K562 (cell line): ENCODE measurements at regions not wholly inside any gene's neighbourhood (a gene's known extent, or its start where the extent isn't known, plus 50 kb on each side); places are given as distances from the start of the nearest gene placed in this dataset.
A peak's percentile ranks its signal among the peaks of the same experiment; 100 is the strongest.

Experiments
- ADNP ChIP-seq: fragments of 200-800 bp; sonication (Bioruptor generic); IDR thresholded peaks from 2 replicates; pipeline ENCODE4 v1.6.1; 2016; ENCODE audit warnings: missing genetic modification characterization, missing compliant biosample characterization
- CAMTA2 ChIP-seq: fragments of 250-450 bp; sonication (Bioruptor Pico); conservative IDR thresholded peaks from 2 replicates; pipeline ENCODE4 v1.5.1; 2022
- ELF1 ChIP-seq: fragments of 200-800 bp; sonication (Bioruptor generic); IDR thresholded peaks from 2 replicates; pipeline ENCODE4 v1.6.1; 2016; ENCODE audit warnings: missing genetic modification characterization, missing compliant biosample characterization
- KDM2B ChIP-seq: fragments of 250-450 bp; sonication (Bioruptor Pico); IDR thresholded peaks from 2 replicates; pipeline ENCODE4 v1.8.0; 2021; ENCODE audit warnings: mild to moderate bottlenecking, moderate library complexity
- RBM25 ChIP-seq: fragments of 200-400 bp; formaldehyde crosslinking; IDR thresholded peaks from 2 replicates; pipeline ENCODE4 v1.6.1; 2018; ENCODE audit warnings: low read length, low read depth, moderate library complexity; ENCODE audit not compliant: severe bottlenecking
- TOE1 ChIP-seq, 2 experiments: fragments of 450-650 bp in 1 of 2; sonication (generic) in 1 of 2; formaldehyde crosslinking in 1 of 2; IDR thresholded peaks; 2 replicates each; pipeline versions ENCODE4 v1.7.1 to v1.8.0; 2016 to 2022; ENCODE audit warnings: borderline replicate concordance in 2 of 2, mild to moderate bottlenecking in 2 of 2, antibody characterized with exemption in 1 of 2, inconsistent platforms in 1 of 2, low read depth in 1 of 2, missing genetic modification reagents in 1 of 2, moderate library complexity in 1 of 2
- ZNF766 ChIP-seq: fragments of 200-800 bp; sonication (Bioruptor generic); conservative IDR thresholded peaks from 2 replicates; pipeline ENCODE4 v1.6.1; 2016; ENCODE audit warnings: missing genetic modification characterization, missing compliant biosample characterization
- TF ChIP-seq, protein P1 (sequence below): fragments of 450-650 bp; IDR thresholded peaks from 2 replicates; pipeline ENCODE4 v1.6.1; 2016; ENCODE audit warnings: mild to moderate bottlenecking, moderate library complexity
- TF ChIP-seq, protein P2 (sequence below): sonication (generic); formaldehyde crosslinking; IDR thresholded peaks from 2 replicates; pipeline ENCODE4 v1.9.0; 2022; ENCODE audit warnings: mild to moderate bottlenecking, missing genetic modification reagents
- TF ChIP-seq, protein P3 (sequence below): fragments of 450-650 bp; IDR thresholded peaks from 2 replicates; pipeline ENCODE4 v1.6.1; 2016; ENCODE audit warnings: borderline replicate concordance
- TF ChIP-seq, protein P4 (sequence below): fragments of 250-450 bp; sonication (Bioruptor Pico); IDR thresholded peaks from 2 replicates; pipeline ENCODE4 v1.8.0; 2022; ENCODE audit warnings: inconsistent platforms

DNA sequence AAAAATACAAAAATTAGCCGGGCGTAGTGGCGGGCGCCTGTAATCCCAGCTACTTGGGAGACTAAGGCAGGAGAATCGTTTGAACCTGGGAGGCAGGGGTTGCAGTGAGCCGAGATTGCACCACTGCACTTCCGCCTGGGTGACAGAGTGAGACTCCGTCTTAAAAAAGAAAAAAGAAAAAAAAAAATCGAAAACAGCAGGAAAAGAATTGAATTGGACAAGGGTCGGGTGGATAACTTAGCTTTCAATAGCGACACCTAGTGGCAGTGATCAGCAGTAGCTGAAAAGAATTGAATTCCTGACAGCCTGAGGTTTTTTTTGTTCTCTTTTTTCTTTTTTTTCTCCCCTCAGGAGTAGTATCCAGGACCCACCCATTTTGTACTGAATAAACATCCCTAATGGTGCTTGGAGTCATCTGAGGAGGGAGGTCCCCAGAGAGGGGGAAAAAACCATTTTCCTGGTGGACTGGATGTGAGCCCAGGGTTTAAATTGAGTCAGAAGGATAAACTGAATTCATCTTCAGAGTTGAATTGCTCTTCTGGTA lies 55.1 kb downstream of the CYCS start (continued):
- TF ChIP-seq, protein P1, sequence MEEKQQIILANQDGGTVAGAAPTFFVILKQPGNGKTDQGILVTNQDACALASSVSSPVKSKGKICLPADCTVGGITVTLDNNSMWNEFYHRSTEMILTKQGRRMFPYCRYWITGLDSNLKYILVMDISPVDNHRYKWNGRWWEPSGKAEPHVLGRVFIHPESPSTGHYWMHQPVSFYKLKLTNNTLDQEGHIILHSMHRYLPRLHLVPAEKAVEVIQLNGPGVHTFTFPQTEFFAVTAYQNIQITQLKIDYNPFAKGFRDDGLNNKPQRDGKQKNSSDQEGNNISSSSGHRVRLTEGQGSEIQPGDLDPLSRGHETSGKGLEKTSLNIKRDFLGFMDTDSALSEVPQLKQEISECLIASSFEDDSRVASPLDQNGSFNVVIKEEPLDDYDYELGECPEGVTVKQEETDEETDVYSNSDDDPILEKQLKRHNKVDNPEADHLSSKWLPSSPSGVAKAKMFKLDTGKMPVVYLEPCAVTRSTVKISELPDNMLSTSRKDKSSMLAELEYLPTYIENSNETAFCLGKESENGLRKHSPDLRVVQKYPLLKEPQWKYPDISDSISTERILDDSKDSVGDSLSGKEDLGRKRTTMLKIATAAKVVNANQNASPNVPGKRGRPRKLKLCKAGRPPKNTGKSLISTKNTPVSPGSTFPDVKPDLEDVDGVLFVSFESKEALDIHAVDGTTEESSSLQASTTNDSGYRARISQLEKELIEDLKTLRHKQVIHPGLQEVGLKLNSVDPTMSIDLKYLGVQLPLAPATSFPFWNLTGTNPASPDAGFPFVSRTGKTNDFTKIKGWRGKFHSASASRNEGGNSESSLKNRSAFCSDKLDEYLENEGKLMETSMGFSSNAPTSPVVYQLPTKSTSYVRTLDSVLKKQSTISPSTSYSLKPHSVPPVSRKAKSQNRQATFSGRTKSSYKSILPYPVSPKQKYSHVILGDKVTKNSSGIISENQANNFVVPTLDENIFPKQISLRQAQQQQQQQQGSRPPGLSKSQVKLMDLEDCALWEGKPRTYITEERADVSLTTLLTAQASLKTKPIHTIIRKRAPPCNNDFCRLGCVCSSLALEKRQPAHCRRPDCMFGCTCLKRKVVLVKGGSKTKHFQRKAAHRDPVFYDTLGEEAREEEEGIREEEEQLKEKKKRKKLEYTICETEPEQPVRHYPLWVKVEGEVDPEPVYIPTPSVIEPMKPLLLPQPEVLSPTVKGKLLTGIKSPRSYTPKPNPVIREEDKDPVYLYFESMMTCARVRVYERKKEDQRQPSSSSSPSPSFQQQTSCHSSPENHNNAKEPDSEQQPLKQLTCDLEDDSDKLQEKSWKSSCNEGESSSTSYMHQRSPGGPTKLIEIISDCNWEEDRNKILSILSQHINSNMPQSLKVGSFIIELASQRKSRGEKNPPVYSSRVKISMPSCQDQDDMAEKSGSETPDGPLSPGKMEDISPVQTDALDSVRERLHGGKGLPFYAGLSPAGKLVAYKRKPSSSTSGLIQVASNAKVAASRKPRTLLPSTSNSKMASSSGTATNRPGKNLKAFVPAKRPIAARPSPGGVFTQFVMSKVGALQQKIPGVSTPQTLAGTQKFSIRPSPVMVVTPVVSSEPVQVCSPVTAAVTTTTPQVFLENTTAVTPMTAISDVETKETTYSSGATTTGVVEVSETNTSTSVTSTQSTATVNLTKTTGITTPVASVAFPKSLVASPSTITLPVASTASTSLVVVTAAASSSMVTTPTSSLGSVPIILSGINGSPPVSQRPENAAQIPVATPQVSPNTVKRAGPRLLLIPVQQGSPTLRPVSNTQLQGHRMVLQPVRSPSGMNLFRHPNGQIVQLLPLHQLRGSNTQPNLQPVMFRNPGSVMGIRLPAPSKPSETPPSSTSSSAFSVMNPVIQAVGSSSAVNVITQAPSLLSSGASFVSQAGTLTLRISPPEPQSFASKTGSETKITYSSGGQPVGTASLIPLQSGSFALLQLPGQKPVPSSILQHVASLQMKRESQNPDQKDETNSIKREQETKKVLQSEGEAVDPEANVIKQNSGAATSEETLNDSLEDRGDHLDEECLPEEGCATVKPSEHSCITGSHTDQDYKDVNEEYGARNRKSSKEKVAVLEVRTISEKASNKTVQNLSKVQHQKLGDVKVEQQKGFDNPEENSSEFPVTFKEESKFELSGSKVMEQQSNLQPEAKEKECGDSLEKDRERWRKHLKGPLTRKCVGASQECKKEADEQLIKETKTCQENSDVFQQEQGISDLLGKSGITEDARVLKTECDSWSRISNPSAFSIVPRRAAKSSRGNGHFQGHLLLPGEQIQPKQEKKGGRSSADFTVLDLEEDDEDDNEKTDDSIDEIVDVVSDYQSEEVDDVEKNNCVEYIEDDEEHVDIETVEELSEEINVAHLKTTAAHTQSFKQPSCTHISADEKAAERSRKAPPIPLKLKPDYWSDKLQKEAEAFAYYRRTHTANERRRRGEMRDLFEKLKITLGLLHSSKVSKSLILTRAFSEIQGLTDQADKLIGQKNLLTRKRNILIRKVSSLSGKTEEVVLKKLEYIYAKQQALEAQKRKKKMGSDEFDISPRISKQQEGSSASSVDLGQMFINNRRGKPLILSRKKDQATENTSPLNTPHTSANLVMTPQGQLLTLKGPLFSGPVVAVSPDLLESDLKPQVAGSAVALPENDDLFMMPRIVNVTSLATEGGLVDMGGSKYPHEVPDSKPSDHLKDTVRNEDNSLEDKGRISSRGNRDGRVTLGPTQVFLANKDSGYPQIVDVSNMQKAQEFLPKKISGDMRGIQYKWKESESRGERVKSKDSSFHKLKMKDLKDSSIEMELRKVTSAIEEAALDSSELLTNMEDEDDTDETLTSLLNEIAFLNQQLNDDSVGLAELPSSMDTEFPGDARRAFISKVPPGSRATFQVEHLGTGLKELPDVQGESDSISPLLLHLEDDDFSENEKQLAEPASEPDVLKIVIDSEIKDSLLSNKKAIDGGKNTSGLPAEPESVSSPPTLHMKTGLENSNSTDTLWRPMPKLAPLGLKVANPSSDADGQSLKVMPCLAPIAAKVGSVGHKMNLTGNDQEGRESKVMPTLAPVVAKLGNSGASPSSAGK, result no peak
- TF ChIP-seq TOE1 (IDR thresholded peaks at IDR 0.05; ENCODE audit: borderline replicate concordance) (no peak), TOE1 (CRISPR knock-in tag; IDR thresholded peaks at IDR 0.05; ENCODE audit: borderline replicate concordance, low read depth) (no peak), RBM25 (no peak), ZNF766 (CRISPR knock-in tag) (no peak), CAMTA2 (CRISPR knock-in tag) (no peak), ELF1 (tag) (peak; percentile 51; the same call in 1 of the 2 replicates), ADNP (tag) (no peak), KDM2B (CRISPR knock-in tag) (no peak)
- TF ChIP-seq, protein P2, sequence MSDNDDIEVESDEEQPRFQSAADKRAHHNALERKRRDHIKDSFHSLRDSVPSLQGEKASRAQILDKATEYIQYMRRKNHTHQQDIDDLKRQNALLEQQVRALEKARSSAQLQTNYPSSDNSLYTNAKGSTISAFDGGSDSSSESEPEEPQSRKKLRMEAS (CRISPR knock-in tag), result no peak
- TF ChIP-seq, protein P3, sequence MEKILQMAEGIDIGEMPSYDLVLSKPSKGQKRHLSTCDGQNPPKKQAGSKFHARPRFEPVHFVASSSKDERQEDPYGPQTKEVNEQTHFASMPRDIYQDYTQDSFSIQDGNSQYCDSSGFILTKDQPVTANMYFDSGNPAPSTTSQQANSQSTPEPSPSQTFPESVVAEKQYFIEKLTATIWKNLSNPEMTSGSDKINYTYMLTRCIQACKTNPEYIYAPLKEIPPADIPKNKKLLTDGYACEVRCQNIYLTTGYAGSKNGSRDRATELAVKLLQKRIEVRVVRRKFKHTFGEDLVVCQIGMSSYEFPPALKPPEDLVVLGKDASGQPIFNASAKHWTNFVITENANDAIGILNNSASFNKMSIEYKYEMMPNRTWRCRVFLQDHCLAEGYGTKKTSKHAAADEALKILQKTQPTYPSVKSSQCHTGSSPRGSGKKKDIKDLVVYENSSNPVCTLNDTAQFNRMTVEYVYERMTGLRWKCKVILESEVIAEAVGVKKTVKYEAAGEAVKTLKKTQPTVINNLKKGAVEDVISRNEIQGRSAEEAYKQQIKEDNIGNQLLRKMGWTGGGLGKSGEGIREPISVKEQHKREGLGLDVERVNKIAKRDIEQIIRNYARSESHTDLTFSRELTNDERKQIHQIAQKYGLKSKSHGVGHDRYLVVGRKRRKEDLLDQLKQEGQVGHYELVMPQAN, result no peak
- TF ChIP-seq, protein P4, sequence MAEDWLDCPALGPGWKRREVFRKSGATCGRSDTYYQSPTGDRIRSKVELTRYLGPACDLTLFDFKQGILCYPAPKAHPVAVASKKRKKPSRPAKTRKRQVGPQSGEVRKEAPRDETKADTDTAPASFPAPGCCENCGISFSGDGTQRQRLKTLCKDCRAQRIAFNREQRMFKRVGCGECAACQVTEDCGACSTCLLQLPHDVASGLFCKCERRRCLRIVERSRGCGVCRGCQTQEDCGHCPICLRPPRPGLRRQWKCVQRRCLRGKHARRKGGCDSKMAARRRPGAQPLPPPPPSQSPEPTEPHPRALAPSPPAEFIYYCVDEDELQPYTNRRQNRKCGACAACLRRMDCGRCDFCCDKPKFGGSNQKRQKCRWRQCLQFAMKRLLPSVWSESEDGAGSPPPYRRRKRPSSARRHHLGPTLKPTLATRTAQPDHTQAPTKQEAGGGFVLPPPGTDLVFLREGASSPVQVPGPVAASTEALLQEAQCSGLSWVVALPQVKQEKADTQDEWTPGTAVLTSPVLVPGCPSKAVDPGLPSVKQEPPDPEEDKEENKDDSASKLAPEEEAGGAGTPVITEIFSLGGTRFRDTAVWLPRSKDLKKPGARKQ (CRISPR knock-in tag), result no peak
